ENCODE measurements at regions not wholly inside any gene's neighbourhood (a gene's known extent, or its start where the extent isn't known, plus 50 kb on each side); places are given as distances from the start of the nearest gene placed in this dataset.

- CTCF ChIA-PET = no interaction called here
- intact Hi-C loops (cut with DNase I, micrococcal nuclease) = no loop called here
- Histone ChIP-seq H3K27ac (ENCODE audit: low read depth in 1 of 2, low read length in 2 of 2) (no peak overlapping the region), H3K4me1 (ENCODE audit: insufficient read depth, low read length) (no peaks in the 10 kb centered on the region), H3K9me3 (ENCODE audit: control insufficient read depth in 1 of 2, insufficient read depth in 1 of 2, low read length in 2 of 2) (no peaks in the 10 kb centered on the region), H3K27me3 (ENCODE audit: control insufficient read depth in 1 of 2, insufficient read depth in 2 of 2, low read length in 2 of 2) (no peaks in the 10 kb centered on the region), H3K36me3 (ENCODE audit: insufficient read depth, low read length) (no peaks in the 10 kb centered on the region), H3K4me3 (ENCODE audit: low read length) (no peak overlapping the region)
- no peaks in the 10 kb centered on the region for H3K27me3 Mint-ChIP-seq
- ATAC-seq (ENCODE audit: poor library complexity) = no peak
- H3K9me3 Mint-ChIP-seq = peaks cover 10% of the 10 kb centered on the region
- no peak overlapping the region for H3K4me3 Mint-ChIP-seq
- DNase-seq = no peak
- TF ChIP-seq CTCF (IDR thresholded peaks at IDR 0.05) = no peak
- H3K27ac Mint-ChIP-seq = no peak overlapping the region
- POLR2A ChIA-PET = no interaction called here
- no peaks in the 10 kb centered on the region for H3K4me1 Mint-ChIP-seq (ENCODE audit: low read depth)
- H3K36me3 Mint-ChIP-seq (ENCODE audit: low read depth) = no peaks in the 10 kb centered on the region
Measured at GRCh38 chr18:1498216-1498615, 593.5 kb downstream of the ADCYAP1 start.

- no peaks in the 10 kb centered on the region for H3K36me3 Mint-ChIP-seq (ENCODE audit: low read depth)
- no peak overlapping the region for H3K4me3 Mint-ChIP-seq
- ChIA-PET POLR2A (no interaction called here), CTCF (no interaction called here)
- ATAC-seq (ENCODE audit: poor library complexity) (no peak), DNase-seq (no peak)
- Histone ChIP-seq H3K27me3 (ENCODE audit: control insufficient read depth in 1 of 2, insufficient read depth in 2 of 2, low read length in 2 of 2) (no peaks in the 10 kb centered on the region), H3K9me3 (ENCODE audit: control insufficient read depth in 1 of 2, insufficient read depth in 1 of 2, low read length in 2 of 2) (no peaks in the 10 kb centered on the region), H3K4me1 (ENCODE audit: insufficient read depth, low read length) (no peaks in the 10 kb centered on the region), H3K4me3 (ENCODE audit: low read length) (no peak overlapping the region), H3K36me3 (ENCODE audit: insufficient read depth, low read length) (no peaks in the 10 kb centered on the region), H3K27ac (ENCODE audit: low read depth in 1 of 2, low read length in 2 of 2) (no peak overlapping the region)
- H3K4me1 Mint-ChIP-seq (ENCODE audit: low read depth) = no peaks in the 10 kb centered on the region
- no peak overlapping the region for H3K27ac Mint-ChIP-seq
- H3K9me3 Mint-ChIP-seq = peaks cover 7% of the 10 kb centered on the region
- H3K27me3 Mint-ChIP-seq = no peaks in the 10 kb centered on the region
- TF ChIP-seq CTCF (IDR thresholded peaks at IDR 0.05) = no peak
- intact Hi-C loops (cut with DNase I, micrococcal nuclease) = no loop called here
Measured at GRCh38 chr18:1499265-1499664, 594.6 kb downstream of the ADCYAP1 start.

- ATAC-seq (ENCODE audit: poor library complexity) (no peak), DNase-seq (no peak)
- Mint-ChIP-seq H3K36me3 (ENCODE audit: low read depth) (no peaks in the 10 kb centered on the region), H3K9me3 (no peaks in the 10 kb centered on the region), H3K4me3 (no peak overlapping the region), H3K27me3 (no peaks in the 10 kb centered on the region), H3K4me1 (ENCODE audit: low read depth) (no peaks in the 10 kb centered on the region), H3K27ac (no peak overlapping the region)
- Histone ChIP-seq H3K9me3 (ENCODE audit: control insufficient read depth in 1 of 2, insufficient read depth in 1 of 2, low read length in 2 of 2) (peaks cover 0 to under 1% of the 10 kb centered on the region in 2 experiments), H3K4me3 (ENCODE audit: low read length) (no peak overlapping the region), H3K4me1 (ENCODE audit: insufficient read depth, low read length) (no peaks in the 10 kb centered on the region), H3K36me3 (ENCODE audit: insufficient read depth, low read length) (no peaks in the 10 kb centered on the region), H3K27me3 (ENCODE audit: control insufficient read depth in 1 of 2, insufficient read depth in 2 of 2, low read length in 2 of 2) (no peaks in the 10 kb centered on the region), H3K27ac (ENCODE audit: low read depth in 1 of 2, low read length in 2 of 2) (no peak overlapping the region)
- TF ChIP-seq CTCF (IDR thresholded peaks at IDR 0.05) = no peak
- CTCF ChIA-PET = no interaction called here
- POLR2A ChIA-PET = no interaction called here
- intact Hi-C loops (cut with DNase I, micrococcal nuclease) = no loop called here
Measured at GRCh38 chr18:1503847-1504246, 599.2 kb downstream of the ADCYAP1 start.
